GM12873 (cell line): ENCODE measurements at regions not wholly inside any gene's neighbourhood (a gene's known extent, or its start where the extent isn't known, plus 50 kb on each side); places are given as distances from the start of the nearest gene placed in this dataset.

Experiments
- CTCF ChIP-seq: IDR thresholded peaks from 2 replicates; pipeline ENCODE4 v1.5.1; 2012; ENCODE audit warnings: low read depth, mild to moderate bottlenecking, moderate library complexity, low read length, control low read depth; ENCODE audit not compliant: insufficient read depth; ENCODE audit errors: missing control alignments

- no peak for TF ChIP-seq CTCF
Observed at GRCh38 chr2:37820471-37820986, 104.6 kb upstream of the RMDN2 start.

GRCh38 chr2:37825586-37825985 lies 99.5 kb upstream of the RMDN2 start:
- no peak for TF ChIP-seq CTCF

- no peak for TF ChIP-seq CTCF
Observed at GRCh38 chr2:37826611-37827010, 98.5 kb upstream of the RMDN2 start.

GRCh38 chr2:37827455-37827854 lies 97.6 kb upstream of the RMDN2 start:
- TF ChIP-seq CTCF = no peak

GRCh38 chr2:37827911-37828511 lies 97.1 kb upstream of the RMDN2 start:
- no peak for TF ChIP-seq CTCF

- no peak for TF ChIP-seq CTCF
Observed at GRCh38 chr2:37829202-37829601, 95.9 kb upstream of the RMDN2 start.

GRCh38 chr2:37829616-37830395 lies 95.3 kb upstream of the RMDN2 start:
- no peak for TF ChIP-seq CTCF
